KMS-11 (cell line): ENCODE measurements at regions not wholly inside any gene's neighbourhood (a gene's known extent, or its start where the extent isn't known, plus 50 kb on each side); places are given as distances from the start of the nearest gene placed in this dataset.

Source experiments
- H2AFZ ChIP-seq: fragments of 200-600 bp; sonication (generic); 2 replicates; pipeline ENCODE4 v1.6.1; 2016; ENCODE audit warnings: antibody characterized with exemption, mixed run types, low read depth
- H3K27ac ChIP-seq: fragments of 200-600 bp; sonication (generic); 2 replicates; pipeline ENCODE4 v1.6.1; 2016; ENCODE audit warnings: mild to moderate bottlenecking, mixed run types
- H3K27me3 ChIP-seq: fragments of 200-600 bp; sonication (generic); 2 replicates; pipeline ENCODE4 v1.6.1; 2017; ENCODE audit warnings: mild to moderate bottlenecking, low read depth, mixed run types, moderate library complexity; ENCODE audit not compliant: insufficient read depth
- H3K36me3 ChIP-seq: fragments of 200-600 bp; sonication (generic); 2 replicates; pipeline ENCODE4 v1.6.1; 2017; ENCODE audit warnings: mild to moderate bottlenecking, mixed run types; ENCODE audit not compliant: insufficient read depth
- H3K4me1 ChIP-seq: fragments of 200-600 bp; sonication (generic); 2 replicates; pipeline ENCODE4 v1.6.1; 2016; ENCODE audit warnings: mild to moderate bottlenecking, low read depth, mixed run types; ENCODE audit not compliant: poor library complexity, severe bottlenecking
- H3K4me2 ChIP-seq: fragments of 200-600 bp; sonication (generic); 2 replicates; pipeline ENCODE4 v1.7.0; 2016; ENCODE audit warnings: mild to moderate bottlenecking, mixed run types
- H3K4me3 ChIP-seq: fragments of 200-600 bp; sonication (generic); IDR thresholded peaks from 2 replicates; pipeline ENCODE4 v1.6.1; 2017; ENCODE audit warnings: low read depth, low read length, mixed read lengths; ENCODE audit not compliant: insufficient read depth
- H3K79me2 ChIP-seq: fragments of 200-600 bp; sonication (generic); 2 replicates; pipeline ENCODE4 v1.6.1; 2016; ENCODE audit warnings: low read depth, mixed run types; ENCODE audit not compliant: insufficient read depth
- H3K9ac ChIP-seq: fragments of 200-600 bp; sonication (generic); 2 replicates; pipeline ENCODE4 v1.6.1; 2016; ENCODE audit warnings: mild to moderate bottlenecking, mixed run types
- H4K20me1 ChIP-seq: fragments of 200-600 bp; sonication (generic); 2 replicates; pipeline ENCODE4 v1.6.1; 2016; ENCODE audit warnings: mild to moderate bottlenecking, mixed run types; ENCODE audit not compliant: insufficient read depth
- TF ChIP-seq, protein P1 (sequence below): fragments of 200-600 bp; sonication (generic); conservative IDR thresholded peaks from 2 replicates; pipeline ENCODE4 v1.6.1; 2017; ENCODE audit warnings: low read depth, mild to moderate bottlenecking, antibody characterized with exemption, low read length, moderate library complexity, mixed read lengths

DNA sequence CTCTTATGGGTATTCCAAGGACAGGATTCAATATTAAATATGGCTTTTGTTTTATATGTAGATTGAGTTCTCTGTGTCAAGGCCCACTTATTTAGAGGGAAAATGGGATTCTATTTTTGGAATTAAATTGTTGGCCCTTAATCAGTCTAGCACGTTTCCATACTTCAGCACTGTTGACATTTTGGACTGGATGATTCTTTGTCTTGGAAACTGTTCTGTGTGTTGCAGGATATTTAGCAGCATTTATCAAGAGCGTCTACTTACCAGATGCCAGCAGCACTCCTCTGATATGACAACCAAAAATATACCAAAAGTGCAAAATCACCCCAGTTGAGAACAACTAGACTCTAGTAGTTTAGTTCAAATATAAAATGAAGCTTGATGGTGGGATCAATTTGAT lies 1027.0 kb upstream of the COX7C start:
- H3K79me2 ChIP-seq = no peaks in the 10 kb centered on the region
- H2AFZ ChIP-seq = no peak overlapping the region
- H3K27ac ChIP-seq = no peak overlapping the region
- no peaks in the 10 kb centered on the region for H4K20me1 ChIP-seq
- H3K9ac ChIP-seq = no peak overlapping the region
- TF ChIP-seq, protein P1, sequence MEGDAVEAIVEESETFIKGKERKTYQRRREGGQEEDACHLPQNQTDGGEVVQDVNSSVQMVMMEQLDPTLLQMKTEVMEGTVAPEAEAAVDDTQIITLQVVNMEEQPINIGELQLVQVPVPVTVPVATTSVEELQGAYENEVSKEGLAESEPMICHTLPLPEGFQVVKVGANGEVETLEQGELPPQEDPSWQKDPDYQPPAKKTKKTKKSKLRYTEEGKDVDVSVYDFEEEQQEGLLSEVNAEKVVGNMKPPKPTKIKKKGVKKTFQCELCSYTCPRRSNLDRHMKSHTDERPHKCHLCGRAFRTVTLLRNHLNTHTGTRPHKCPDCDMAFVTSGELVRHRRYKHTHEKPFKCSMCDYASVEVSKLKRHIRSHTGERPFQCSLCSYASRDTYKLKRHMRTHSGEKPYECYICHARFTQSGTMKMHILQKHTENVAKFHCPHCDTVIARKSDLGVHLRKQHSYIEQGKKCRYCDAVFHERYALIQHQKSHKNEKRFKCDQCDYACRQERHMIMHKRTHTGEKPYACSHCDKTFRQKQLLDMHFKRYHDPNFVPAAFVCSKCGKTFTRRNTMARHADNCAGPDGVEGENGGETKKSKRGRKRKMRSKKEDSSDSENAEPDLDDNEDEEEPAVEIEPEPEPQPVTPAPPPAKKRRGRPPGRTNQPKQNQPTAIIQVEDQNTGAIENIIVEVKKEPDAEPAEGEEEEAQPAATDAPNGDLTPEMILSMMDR = no peak
- H3K4me3 ChIP-seq = no peak overlapping the region
- H3K27me3 ChIP-seq = no peaks in the 10 kb centered on the region
- no peak overlapping the region for H3K4me2 ChIP-seq
- H3K4me1 ChIP-seq = no peaks in the 10 kb centered on the region
- no peaks in the 10 kb centered on the region for H3K36me3 ChIP-seq

DNA sequence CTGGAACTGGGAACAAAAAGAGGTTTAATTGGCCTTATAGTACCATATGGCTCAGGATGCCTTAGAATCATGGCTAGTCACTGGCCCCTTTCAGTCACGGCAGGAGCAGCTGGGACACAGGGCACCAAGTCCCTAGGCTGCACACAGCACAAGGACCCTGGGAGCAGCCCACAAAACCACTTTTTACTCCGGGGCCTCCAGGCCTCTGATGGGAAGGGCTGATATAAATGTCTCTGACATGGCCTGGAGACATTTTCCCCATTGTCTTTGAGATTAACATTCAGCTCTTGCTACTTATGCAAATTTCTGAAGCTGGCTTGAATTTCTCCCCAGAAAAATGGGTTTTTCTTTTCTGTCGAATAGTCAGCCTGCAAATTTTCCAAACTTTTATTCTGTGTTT lies 1026.4 kb upstream of the COX7C start:
- H3K79me2 ChIP-seq = no peaks in the 10 kb centered on the region
- TF ChIP-seq, protein P1 = no peak
- no peak overlapping the region for H3K9ac ChIP-seq

DNA sequence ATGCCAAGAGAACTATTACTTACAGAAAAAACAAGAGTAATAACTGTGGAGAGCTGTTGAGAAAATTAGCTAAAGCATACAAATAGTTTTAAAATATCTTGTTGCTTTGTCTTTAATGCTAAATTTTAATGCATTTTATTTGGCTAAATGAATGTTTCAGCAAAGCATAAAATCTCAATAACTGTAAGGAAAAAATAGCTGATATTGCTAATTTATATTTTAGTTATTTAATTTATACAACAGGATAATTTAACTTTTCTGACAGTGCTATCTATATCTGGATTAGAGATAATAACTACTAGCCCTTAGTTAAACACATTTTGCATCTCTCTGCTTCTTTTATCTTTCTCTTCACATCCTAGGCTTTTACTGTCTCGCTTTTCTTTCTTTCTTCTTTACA lies 1014.9 kb upstream of the COX7C start:
- Histone ChIP-seq H4K20me1 (no peaks in the 10 kb centered on the region), H3K27ac (no peak overlapping the region), H3K9ac (no peak overlapping the region), H3K4me2 (no peak overlapping the region), H3K4me1 (no peaks in the 10 kb centered on the region), H3K36me3 (no peaks in the 10 kb centered on the region), H2AFZ (no peak overlapping the region), H3K4me3 (no peak overlapping the region), H3K79me2 (no peaks in the 10 kb centered on the region), H3K27me3 (no peaks in the 10 kb centered on the region)
- TF ChIP-seq, protein P1 = no peak

More for the DNA sequence above, 1026.4 kb upstream of the COX7C start:
- Histone ChIP-seq H3K4me2 (no peak overlapping the region), H3K4me1 (no peaks in the 10 kb centered on the region), H3K27ac (no peak overlapping the region), H3K4me3 (no peak overlapping the region), H2AFZ (no peak overlapping the region), H3K36me3 (no peaks in the 10 kb centered on the region), H3K27me3 (no peaks in the 10 kb centered on the region), H4K20me1 (no peaks in the 10 kb centered on the region)

DNA sequence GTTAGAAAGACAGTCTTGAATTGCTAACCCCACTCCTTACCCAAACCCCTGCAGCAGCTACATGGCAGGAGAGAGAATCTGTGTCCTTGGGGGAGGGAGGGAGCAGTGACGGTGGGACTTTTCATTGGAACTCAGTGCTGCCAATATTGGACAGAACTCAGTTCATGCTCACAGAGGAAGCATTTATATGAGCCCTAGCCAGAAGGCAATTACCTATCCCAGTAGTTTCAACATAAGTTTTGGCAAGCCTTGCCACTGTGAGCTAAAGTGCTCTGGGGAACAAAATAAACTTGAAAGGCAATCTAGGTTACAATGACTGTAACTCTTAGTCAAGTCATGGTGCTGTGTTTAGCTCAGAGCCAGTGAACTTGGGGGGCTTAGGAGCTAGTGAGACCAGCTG lies 1013.4 kb upstream of the COX7C start:
- H3K4me2 ChIP-seq = no peak overlapping the region
- H3K79me2 ChIP-seq = no peaks in the 10 kb centered on the region
- H3K36me3 ChIP-seq = no peaks in the 10 kb centered on the region
- no peak overlapping the region for H3K4me3 ChIP-seq
- no peaks in the 10 kb centered on the region for H3K27me3 ChIP-seq
- H3K27ac ChIP-seq = no peak overlapping the region
- H3K9ac ChIP-seq = no peak overlapping the region
- no peaks in the 10 kb centered on the region for H3K4me1 ChIP-seq
- no peak overlapping the region for H2AFZ ChIP-seq
- H4K20me1 ChIP-seq = no peaks in the 10 kb centered on the region
- TF ChIP-seq, protein P1 = no peak
